ENCODE measurements at regions not wholly inside any gene's neighbourhood (a gene's known extent, or its start where the extent isn't known, plus 50 kb on each side); places are given as distances from the start of the nearest gene placed in this dataset.
"Not testable (repeated sequence)": the region's sequence is repeated elsewhere in the genome, so short reads cannot be mapped to it uniquely, and the experiment has no call there.

DNA sequence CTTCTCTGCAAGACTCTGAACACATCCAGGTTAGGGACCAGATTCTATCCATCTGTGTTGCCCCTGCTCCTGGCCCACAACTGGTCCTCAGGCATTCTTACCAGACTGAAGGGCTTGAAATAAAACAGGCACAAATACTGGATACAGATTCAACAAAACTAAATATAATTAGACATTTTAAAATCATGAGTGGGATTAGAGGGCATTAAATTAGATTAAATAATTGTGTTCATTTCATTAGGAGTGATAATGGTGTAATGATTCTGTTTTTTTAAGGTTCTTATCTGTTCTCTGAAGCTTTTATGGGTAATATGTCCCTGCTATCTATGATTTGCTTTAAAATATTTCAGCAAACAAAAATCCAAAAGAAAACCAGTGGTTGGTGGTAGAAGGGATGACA lies 226.5 kb downstream of the IRS1 start:
- no peak for DNase-seq

DNA sequence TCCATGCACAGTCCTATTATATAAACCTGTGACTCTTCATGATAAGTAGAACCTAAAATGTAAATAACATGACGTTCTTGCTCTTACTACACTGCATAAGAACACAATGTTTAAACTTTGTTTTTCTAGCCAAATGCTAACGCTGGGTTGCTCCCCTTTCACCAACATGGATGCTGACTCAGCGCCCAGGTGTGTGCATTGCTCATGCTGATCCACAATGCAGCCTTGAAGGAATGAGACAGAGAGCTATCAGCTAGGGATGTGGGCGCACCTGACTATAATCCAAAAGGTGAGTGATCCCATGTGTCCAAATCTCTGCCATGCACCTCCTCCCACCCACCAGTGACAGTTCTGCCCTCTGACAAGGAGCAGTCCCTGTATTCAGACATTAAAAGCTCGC lies 235.0 kb downstream of the IRS1 start:
- DNase-seq: no peak

- DNase-seq: no peak
Measured at GRCh38 chr2:226561962-226562361, 237.7 kb downstream of the IRS1 start.

DNA sequence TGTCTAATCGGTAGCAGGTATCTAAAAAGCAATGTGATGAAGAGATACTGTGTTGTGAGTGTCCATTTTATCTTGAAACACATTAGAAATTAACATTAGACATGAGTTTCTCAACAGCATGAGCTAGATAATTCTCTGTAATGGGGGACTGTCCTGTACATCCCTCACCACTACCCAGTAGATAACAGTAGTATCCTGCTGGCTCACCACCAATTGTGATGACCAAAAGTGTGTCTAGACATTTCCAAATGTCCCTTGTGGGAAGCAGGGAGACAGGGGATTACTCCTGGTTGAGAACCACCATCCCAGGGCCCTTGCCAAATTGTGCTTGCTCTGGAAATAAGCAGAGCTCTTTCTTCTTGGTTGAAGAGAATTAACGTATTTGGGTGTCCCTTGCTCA lies 239.3 kb downstream of the IRS1 start:
- no peak for DNase-seq

DNA sequence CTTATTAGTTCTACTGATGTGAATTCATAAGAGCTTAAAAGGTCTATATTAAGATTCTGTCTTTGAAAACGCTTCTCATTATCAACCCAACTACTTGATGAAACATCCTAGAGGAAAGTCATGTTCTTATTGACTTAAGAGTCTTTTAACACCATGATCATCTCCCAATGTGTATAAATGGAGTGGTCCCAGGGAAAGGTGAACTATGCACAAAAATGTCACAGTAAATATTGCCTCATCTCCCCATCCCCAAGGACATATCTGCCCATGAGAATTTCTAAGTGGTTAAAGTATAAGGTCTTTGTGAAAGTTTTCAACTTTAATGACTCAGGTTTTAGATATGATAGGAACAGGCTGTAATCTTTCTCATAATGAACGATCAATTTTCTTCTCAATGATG lies 240.1 kb downstream of the IRS1 start:
- DNase-seq: no peak

DNA sequence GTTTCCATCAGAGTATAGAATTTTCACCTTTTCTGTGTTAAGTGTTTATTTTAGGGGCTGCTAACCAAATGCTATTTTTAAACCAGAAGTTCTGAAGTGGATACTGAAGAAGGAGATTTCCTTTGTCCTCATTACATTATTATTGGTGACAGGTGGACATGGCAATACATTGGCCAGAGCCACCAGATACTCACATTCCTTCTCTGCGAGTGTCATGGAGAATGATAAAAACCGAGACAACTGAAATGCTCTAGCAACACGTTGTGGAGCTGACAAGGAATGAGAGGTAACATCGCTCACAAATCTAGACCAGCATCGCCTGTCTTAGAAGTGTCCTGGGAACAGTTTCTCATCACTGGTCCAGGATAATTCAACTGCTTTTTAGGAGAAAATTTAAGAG lies 241.2 kb downstream of the IRS1 start:
- DNase-seq: no peak

- DNase-seq: no peak
Measured at GRCh38 chr2:226556050-226556449, 243.6 kb downstream of the IRS1 start.

DNA sequence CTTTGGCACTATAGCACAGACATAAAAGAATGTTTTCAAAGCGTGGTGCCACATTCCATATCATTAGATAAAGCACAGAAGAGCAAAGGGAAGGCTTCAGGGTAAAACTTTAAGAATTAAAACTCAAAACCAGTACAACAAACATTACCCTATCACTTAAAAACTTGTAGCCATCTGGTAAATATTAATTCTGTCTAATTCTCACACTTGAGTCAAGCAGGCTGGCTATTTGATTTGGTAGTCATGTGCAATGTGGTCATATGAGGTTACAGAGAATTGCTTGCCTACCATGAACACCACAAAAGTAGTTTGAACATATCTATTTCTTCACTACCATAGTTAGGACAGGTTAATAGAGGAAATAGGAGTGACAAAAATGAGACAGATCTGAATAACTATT lies 244.9 kb downstream of the IRS1 start:
- DNase-seq: no peak

DNA sequence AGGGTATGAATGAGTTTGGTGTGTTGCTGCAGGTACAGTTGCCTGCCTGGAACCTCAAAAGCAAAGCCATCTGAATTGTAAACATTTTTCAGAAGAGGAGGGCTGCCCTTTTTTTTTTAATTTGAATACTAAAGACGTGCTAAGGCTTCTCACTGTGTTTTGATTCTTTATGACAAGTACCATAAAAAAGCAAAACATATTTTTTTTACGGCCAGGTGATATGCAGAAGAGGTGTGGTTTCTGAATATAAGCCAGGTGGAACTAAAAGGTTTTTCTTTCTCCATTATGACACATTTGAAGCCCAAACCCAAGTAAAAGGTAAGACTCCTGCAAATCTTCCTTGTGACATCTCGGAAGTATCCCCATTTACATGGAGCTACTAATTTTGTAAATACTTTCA lies 246.3 kb downstream of the IRS1 start:
- no peak for DNase-seq

- DNase-seq: no peak
Measured at GRCh38 chr2:226552571-226553285, 246.9 kb downstream of the IRS1 start.

- DNase-seq: no peak
Measured at GRCh38 chr2:226551522-226552250, 247.9 kb downstream of the IRS1 start.

DNA sequence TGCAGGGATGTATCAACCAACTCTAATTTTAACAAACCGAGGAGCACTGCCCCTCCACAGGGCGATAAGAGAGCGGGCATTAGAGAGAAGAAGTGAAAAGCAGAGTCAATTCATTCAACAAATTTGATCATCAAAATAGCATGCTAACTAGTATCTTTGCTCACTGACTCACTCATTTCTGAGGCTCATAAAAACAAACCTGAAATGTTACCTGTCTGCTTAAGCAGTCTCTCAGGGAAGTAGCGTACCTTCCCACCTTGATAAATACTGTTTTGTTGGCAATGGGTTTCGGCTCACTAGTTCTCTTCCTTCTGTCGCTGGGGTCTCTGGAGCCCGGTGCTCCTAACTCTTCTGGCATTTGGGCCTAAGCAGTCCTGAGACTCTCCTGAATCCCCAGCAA lies 248.8 kb downstream of the IRS1 start:
- no peak for DNase-seq

DNA sequence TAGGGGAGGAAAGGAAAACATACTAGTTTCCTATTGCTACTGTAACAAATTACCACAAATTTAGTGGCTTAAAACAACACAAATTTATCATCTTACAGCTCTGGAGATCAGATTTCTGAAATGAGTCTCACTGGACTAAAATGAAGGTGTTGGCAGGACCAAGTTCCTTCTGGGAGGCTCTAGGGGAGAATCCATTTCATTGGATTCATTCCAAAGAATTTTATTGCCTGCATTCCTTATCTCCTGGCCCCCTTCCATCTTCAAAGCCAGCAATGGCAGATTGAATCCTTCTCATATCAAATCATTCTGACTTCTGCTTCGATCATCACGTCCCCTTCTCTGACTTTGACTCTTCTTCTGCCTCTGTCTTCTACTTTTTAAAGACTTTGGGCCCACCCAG lies 250.9 kb downstream of the IRS1 start:
- DNase-seq: no peak

DNA sequence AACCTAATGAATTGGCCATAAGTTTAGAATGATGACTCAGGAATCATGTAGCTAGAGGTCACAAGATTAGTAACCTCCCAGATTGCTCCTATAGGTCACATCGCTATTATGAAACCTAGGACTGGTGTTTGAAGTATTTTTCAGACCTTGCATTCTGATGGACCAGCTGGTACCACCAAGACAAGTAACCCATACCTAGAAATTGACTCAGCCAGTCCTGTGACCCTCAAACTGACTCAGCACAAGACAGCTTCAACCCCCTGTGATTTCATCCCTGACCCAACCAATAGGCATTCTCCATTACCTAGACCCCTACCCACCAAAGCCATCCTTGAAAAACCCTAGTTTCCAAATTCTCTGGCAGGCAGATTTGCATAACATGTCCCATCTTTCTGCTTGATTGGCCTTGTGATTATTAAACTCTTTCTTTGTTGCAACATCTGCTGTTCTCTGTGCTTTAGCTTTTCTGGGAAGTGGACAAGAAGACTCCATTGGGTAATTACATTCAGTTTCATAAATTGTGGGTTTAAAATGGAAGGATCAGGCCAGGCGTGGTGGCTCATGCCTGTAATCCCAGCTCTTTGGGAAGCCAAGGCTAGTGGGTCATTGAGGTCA lies 254.9 kb downstream of the IRS1 start:
- DNase-seq: no peak

DNA sequence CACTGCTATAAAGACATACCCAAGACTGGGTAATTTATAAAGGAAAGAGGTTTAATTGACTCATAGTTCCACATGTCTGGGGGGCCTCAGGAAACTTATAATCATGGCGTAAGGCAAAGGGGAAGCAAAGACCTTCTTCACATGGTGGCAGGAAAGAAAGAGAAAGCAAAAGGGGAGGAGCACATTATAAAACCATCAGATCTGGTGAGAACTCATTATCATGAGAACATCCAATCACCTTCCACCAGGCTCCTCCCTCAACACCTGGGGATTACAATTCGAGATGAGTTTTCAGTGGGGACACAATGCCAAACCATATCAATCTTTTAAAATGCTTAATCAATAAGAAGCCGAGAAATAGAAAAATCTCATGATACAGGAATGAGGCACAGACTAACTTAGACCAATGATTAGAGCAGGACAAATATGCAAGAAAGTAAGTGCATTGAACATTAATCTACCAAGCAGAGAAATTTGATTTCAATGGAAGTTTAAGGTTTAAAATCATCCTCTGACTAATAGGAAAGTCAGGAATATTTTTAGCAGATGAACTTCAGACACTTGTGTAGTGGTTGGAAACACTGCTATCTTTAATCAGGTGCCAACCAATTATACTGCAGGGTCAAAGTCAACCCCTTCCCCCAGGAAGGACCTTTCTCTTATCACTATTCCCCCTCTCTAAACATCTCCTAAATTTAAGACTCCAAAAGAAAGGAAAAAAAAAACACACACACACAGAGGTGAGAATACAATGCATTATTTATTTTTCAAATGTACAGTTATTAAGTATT lies 259.2 kb downstream of the IRS1 start:
- no peak for DNase-seq

- DNase-seq: no peak
Measured at GRCh38 chr2:226536410-226536809, 263.2 kb downstream of the IRS1 start.

DNA sequence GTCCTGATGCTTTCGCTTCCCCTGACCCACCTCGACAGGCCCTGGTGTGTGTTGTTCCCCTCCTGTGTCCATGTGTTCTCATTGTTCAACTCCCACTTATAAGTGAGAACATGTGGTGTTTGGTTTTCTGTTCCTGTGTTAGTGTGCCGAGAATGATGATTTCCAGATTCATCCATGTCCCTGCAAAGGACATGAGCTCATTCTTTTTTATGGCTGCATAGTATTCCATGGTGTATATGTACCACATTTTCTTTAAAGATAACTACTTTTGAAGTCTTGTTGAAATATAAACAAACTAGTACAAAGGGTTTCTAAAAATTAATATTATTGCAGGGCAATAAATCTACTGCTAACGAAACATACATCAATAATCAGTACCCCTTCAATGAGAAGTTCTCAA lies 266.6 kb downstream of the IRS1 start:
- not testable (repeated sequence) for DNase-seq

DNA sequence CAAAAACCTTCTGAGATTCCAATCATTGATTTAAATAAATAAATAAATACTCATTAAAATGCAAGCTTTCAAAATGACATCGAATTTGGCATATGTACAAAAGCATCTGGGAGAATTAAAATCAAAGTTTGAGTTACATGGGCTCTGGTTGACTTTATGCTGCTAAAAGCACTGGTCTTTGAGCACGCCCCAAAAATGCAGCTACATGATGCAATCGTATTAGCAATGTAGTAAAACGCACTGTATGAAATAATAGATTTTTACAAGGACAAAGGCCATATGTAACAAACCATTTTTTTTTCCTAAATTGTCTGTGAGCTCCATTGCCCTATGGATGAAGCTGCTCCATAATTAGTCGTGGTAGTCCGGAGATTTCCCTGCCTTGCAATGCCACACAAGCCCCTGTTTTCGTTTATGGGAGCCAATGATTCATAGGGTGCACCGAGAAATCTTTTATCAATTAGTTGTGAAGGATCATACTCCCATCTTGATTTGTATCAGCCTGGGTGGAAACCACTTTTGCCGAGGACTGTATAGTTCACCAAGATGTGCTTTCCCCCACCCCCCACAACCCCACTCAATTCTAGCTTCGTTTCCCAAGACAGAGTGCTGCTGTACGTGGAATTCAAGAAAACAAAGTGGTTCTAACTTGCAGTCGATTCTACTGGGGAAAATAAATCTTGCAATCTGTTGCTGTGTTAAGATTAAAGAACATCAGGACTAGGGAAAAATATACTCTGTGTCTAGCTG lies 268.4 kb downstream of the IRS1 start:
- DNase-seq: no peak

DNA sequence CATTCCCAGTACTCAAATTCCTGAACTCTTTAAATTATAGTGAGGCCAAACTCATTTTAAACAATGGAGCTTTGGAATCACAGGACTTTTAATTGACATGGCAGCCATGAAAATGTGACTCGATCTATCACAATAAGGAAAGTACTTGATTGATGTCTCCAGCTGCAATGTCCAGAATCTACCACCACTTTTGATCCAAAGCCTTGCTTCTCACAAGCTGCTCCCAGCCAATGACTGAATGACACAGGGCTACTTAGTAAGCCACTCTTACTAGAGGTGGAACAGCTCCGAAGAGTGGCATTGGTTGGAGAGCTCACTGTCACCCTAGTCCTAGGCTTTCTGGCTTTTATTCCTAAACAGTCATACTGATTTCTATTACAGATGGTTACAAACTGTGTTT lies 270.1 kb downstream of the IRS1 start:
- no peak for DNase-seq

DNA sequence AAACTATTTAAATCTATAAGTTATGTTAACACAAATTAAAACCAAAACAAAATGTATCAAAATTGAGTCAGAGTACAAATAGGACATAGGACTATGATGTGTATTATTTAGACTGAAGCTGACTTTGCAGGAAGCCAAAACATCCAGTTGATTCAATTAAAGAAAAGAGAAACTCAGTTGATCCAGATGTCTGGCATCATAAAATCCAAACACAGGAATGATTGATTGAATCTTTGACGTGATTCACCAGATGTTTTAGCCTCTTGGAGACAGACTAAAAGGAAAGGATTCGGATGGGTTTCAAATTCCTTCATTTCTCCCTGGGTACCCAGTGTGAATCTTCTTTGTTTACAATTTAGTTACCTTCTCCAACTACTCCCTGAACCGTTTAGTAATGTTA lies 272.9 kb downstream of the IRS1 start:
- no peak for DNase-seq

GRCh38 chr2:226524381-226524843 lies 275.2 kb downstream of the IRS1 start:
- no peak for DNase-seq

- no peak for DNase-seq
Measured at GRCh38 chr2:226520723-226521122, 278.9 kb downstream of the IRS1 start.
